OCI-LY7 (cell line): ENCODE measurements at regions not wholly inside any gene's neighbourhood (a gene's known extent, or its start where the extent isn't known, plus 50 kb on each side); places are given as distances from the start of the nearest gene placed in this dataset.

Experiments used
- CTCF ChIP-seq: fragments of 200-600 bp; sonication (generic); conservative IDR thresholded peaks from 2 replicates; pipeline ENCODE4 v1.5.1; 2014; ENCODE audit warnings: mild to moderate bottlenecking, antibody characterized with exemption, low read length, moderate library complexity, mixed read lengths
- EZH2phosphoT487 ChIP-seq: fragments of 200-600 bp; sonication (generic); IDR thresholded peaks from 2 replicates; pipeline ENCODE4 v1.6.1; 2018; ENCODE audit warnings: low read depth, borderline replicate concordance, mild to moderate bottlenecking, mixed run types, antibody characterized with exemption, low read length, moderate library complexity, mixed read lengths

GRCh38 chr2:59177748-59178147 lies 936.6 kb upstream of the FANCL start:
- TF ChIP-seq CTCF (no peak), EZH2phosphoT487 (no peak)
